NCI-H2171 (cell line): ENCODE measurements at regions not wholly inside any gene's neighbourhood (a gene's known extent, or its start where the extent isn't known, plus 50 kb on each side); places are given as distances from the start of the nearest gene placed in this dataset.

Source experiments
- DNase-seq: peaks from one replicate; lab custom pipeline; 2025; lab: John Stamatoyannopoulos, UW

DNA sequence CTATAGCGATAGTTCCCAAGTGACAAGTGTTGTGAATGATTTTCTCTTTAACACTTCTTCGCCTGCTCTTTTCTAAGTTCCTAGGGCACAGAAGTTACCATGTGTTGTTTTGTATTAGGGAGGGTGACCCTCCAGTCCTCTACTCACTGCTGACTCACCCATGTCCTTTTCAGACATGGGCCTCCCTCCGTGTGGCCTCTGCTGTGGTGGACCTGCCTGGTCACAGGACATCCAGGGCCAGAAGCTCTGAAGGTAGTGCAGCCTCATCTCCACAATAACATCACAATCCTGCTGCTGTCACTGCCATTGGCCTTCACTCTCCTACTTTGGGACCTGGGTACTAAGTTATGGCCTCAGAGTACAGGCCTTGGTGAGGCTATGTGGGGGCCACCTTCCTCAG, 87.1 kb upstream of the TNFAIP3 start:
- no peak for DNase-seq

DNA sequence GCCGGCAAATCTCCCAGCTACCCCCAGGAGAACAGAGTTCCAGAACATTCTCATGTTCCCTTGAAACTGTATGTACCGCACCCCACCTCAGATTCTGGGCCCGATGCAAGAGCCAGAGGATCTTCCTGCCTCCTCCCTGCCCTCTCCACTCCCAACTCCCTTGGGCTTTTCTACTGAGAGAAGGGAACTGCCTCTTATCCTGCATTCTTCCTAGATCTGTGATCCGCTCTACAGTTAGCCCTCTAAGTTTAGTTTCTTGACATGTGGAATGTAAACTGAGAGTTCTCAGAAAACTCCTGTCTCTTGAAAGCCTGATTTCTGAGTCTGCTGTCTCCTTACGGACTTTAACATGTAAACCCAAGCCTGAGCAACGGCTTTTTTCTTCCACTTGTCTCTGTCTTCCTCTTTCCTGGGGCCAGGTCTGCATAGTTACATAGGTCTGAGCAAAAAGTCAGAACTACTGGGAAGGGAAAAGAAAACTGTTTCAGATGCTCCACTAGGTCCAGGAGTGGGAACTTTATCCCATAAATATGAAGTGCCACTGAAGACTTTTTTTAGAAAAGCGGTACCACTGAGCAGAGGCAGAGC, 86.5 kb upstream of the TNFAIP3 start:
- DNase-seq = no peak

DNA sequence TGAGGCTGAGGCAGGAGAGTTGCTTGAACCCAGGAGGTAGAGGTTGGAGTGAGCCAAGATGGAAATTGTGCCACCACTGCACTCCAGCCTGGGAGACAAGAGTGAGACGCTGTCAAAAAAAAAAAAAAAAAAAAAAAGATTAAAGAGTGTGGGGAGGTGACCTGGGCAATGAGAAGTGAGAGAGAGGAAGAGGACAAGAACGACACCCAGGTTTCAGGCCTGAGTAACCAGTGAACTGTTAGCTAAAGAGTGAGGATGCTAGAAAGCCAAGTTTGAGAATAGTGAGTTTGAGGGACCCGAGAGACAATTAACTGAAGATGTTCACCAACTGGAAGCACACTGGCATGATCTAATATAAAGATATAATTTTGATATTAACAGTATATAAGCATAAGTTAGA, 85.4 kb upstream of the TNFAIP3 start:
- no peak for DNase-seq

DNA sequence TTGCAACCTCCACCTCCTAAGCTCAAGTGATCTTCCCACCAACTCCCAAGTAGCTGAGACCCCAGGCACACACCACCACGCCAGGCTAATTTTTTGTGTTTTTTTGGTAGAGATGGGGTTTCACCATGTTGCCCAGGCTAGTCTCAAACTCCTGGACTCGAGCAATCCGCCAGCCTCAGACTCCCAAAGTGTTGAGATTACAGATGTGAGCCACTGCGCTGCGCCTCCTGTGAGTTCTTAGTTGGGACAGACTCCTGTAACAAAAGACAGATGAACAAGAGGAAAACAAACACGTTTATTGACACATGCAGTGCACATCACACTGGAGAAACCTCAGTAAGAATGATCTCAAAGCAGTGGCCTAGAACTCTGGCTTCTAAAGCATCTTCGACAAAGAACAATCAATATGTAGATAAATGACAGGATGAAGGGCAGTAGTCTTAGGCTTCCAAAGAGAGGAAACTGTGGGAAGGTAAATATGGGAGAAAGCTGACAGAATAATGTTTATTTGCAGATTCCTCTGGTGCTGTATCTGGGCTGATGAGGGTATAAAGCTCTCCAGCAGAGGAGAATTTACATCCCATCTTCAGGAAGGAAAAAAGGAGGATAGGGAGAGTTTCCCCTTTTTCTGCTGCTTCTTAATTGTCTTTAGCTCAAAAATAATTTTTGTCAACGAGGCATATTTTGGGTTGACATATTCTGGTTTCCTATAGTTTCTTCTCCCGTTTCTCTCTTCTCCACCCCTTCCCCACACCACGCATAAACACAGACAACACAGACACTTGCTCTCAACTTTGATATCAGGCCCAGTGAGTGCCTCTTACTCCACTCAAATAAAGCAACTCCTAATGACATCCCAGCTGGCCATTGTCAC, 84.7 kb upstream of the TNFAIP3 start:
- no peak for DNase-seq

DNA sequence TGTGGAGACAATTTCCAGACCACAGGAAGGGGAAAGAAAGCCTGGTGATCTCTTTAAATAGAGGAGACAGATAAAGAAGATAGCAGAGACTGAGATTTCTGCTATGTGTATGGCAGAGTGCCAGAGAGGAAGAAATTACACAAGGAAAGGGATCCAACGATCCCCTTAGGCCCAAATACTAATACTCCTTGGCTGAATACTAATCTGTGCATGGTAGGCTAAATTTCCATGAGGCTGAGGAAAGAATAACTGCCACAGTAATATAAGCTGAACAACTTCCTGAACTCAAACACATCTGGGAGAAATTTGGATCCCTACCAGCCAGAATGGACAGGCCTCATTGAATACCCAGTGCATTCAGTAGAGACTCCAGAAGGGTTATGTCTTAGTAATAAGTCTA, 83.3 kb upstream of the TNFAIP3 start:
- DNase-seq = no peak

DNA sequence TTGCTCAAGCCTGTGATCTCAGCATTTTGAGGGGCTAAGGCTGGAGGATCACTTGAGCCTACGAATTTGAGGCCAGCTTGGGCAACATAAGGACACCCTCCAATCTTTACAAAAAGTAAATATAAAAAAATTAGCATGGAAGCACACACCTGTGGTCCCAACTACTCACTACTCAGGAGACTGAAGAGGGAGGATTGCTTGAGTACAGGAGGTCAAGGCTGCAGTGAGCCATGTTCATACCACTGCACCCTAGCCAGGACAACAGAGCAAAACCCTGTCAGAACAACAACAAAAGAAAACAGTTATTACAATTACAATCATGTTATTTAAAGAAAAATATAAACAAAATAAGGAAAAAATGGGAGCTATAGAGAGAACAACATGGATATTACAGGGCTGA, 82.5 kb upstream of the TNFAIP3 start:
- DNase-seq = no peak

DNA sequence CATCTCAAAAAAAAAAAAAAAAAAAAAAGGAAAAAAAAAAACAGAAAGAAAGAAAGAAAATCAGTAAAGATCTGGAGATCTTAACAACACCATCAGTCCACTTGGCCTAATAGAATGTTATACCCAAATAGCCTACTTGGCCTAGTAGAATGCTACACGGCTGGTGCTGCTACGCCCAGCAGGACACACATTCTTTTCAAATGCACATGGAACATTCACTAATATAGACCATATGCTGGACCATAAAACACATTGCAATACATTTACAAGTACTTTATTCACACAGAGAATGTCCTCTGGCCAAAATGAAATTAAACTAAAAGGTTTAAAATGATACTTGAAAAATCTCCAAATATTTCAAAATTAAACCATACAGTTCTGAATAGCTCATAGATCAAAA, 80.0 kb upstream of the TNFAIP3 start:
- no peak for DNase-seq

DNA sequence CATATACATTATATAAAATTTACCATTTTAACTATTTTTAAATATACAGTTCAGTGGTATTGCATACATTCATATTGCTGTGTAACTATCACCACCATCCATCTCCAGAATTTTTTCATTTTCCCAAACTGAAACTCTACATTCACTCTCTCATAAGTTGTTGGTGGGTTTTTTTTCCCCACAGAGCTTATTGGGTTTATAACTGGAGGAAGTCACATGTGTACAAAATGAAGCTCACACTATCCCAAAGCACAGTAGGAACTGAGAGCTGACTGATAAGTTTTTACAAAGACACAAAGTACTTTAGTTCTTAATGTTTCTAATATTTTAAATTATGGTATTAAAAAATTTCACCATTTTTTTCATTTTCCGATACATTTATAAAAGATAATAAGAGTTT, 78.8 kb upstream of the TNFAIP3 start:
- no peak for DNase-seq

DNA sequence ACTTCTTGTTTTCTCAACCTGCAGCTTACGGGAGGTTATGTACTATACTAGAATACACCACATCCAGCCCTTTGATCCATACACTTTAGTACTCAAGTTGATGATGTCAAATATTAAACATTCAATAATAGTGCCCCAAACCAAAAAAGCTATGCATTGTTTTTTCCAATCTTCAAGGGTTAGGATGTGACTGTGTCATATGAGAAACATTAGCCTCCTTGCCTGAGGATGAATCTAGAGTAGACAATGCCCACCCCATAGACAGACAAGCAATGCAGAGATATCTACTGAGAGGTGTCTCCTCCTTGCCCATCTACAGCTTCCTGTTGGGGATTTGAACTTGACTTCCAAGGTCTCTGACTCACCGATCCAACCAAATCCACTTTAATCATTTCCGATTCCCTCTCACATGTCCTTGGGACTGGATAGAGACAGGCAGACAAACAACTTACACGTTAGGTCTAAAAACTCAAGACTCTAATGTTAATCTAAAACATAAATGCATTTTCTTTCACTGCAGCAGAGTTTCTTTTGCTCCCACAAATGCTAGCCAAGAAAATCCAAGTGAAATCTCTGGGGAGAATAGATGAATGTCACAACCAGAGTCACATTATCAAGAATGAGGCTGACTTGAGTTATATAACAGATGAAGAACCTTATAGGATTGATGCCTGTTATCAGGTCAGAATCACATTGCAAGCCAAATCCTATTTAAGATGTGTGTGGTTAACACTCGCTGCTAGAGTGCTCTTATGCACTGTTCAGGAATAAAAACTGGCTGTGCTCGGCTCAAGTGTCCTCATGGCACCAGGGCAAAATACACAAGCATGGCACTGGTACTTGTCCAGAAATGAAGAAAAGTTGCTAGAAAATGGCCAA, 75.5 kb upstream of the TNFAIP3 start:
- DNase-seq = no peak

DNA sequence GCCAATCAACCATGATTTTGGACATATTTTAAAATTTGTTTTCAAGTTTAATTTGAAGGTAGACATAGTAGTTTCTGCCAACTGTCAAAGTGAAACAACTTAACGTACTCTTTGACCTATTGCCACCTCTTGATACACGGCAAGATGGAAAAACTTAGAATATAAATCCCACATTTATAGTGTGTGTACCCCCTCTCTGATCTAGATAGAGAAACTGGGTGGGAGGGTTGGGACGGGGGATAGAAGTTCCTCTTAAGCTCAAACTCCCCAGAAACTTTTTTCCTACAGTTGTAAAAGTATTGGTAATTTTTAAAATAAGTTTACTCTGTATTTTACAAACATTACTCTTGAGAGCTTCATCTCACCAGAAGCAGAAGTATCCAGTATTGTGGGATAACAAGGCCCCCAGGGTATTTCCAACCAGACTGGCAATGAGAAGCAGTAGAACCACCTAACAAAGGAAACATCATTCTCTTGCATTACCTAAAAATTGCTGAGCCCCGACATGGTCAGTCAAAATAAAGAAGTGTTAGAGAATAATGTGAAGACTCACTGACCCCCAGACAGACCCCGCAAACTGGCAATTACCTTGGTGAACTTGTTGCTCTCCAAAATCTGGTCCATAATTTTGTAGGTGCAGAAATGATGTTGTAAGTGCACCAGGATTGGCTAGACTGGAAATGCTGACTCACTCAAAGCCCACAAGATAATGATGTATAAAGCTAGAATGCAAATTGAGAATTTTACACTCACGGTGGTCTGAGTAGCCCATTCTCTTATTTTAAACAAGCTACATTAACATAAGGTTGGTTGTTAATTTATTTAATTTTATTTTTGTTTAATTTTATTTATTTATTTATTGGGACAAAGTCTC, 74.7 kb upstream of the TNFAIP3 start:
- DNase-seq = no peak

DNA sequence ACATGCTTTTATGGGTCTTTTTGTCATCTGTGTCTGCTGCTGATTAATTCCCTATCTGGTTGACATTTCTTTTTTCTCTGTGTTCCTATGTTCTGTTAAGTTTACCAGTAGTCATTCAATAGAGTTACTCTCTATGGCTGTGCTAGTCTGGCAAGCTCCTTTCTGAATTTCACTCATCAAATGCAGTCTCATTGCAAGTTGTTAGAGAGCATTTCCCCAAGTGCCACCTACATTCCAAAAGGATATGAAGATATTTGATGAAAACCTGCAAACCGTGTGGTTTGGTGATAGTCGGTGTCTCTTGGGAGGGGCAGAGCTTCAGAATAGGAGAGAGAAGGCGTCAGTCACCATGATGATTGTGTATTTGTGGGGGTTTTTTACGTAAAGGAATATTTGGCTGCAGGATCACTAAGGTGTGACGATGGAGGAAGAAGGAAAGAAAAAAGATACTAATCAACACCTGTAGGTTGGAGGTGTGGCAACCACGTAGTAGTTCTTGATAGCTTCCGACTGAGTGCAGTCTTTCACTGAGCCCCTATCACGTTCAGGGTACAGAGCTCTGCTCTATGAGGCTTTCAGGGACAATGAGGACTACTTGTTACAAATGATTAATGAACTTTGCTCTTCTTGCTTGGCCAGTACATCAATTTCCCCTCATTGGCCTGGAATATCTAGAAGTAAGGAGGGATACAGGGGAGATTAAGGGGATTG, 73.1 kb upstream of the TNFAIP3 start:
- DNase-seq = no peak

DNA sequence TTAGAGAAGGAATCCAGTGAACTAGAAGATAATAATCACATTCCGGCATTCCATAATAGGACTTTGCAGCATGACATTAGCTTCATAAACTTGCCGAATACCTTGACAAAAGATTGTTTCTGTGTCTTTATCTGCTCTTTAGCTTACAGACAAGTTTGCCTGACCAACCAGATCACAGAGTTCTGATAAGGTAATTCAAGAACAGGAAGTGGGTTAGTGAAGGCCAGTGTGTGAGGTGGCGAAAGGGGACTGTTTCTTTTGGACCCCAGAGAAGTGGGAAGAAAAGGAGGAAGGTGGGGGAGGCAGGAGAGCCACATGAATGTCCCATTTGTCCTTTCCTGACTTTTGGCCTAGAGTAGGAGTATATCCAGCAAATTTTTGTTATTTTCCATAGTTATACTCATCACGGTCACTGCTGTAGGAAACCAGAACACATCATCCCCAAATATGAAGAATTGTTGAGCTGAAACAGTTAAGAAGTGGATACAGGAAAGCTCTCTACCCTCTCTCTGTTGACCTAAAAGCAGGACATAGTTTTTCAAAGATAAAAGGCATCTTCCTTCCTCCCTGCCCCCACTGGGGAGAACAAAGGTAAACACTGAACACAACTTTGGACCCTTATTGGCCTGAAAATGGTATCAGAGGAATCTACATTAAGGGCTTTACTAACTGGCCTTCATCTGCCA, 72.4 kb upstream of the TNFAIP3 start:
- no peak for DNase-seq

DNA sequence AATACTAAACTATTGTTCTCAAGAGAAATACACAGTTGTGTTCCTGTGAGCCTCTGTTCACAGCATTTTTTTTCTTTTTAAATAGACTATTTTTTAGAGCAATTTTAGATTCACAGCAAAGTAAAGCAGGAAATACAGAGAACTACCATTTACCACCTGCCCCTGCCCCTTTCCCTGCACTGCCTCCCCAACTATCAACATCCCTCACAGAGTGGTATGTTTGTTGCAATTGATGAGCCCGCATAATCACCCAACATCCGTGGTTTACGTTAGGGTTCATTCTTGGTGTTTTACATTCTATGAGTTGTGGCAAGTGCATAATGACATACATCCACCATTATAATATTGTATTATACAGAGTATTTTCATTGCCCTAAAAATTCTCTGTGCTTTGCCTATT, 71.6 kb upstream of the TNFAIP3 start:
- DNase-seq = no peak

DNA sequence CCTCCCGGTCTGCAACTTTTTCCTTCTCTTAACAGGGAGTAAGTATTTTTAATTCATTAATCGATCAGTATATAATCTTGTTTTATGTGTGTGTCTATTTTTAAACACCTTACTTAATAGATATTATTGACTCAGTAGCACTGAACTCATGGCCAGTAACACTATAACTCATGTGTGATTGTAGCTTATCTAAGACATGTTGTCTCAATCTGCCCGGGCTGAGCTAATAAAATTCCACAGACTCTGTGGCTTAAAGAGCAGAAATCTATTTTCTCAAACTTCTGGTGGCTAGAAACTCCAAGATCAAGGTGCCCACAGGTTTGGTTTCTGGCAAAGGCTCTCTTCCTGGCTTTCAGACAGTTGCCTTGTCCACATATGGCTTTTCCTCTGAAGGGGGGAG, 68.8 kb upstream of the TNFAIP3 start:
- DNase-seq = no peak

DNA sequence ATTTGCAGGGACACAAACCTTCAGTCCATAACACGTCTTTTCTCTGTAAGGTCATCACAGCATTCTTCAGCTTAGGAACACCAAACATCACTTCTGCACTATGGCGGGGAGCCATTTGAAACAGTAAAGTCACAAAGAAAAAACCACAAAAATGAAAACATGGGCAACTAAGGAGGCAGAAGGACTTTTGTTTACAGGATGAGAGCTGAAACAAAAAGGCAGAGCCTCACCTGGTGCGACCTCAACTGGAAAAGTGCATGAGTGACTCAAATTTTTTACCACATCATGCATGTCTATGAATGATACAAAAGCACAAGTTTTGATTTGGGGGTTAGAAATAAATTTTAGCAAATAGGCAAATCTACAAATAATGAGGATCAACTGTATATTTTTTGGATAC, 68.2 kb upstream of the TNFAIP3 start:
- no peak for DNase-seq

DNA sequence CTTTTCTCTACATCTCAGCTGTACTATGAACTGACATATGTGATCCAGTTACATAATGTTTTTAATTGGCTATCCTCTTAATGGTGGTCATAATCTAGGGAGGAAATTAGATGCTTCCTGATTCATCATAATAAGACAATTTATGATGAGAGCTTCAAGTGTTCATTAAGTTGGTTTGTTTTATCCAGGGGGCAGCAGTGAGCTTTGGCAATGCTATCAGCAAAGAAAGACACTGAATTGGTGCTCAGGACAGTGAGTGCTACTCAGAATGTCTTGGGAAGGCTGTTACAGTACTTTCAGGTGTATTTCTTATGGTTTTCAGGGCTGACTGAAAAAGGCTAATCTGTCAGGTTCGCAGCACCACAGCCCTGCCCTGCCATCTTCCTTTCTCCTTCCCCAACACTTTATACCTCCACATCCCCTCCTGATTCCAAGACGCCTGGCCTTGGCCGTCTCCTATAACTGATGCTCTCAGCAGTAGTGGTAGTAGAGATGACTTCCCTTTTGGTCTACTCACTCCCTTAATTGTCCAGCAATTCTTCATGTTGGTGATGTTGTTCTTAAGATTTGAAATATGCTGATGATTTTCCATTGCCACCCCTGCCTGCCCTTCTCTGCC, 67.0 kb upstream of the TNFAIP3 start:
- no peak for DNase-seq

DNA sequence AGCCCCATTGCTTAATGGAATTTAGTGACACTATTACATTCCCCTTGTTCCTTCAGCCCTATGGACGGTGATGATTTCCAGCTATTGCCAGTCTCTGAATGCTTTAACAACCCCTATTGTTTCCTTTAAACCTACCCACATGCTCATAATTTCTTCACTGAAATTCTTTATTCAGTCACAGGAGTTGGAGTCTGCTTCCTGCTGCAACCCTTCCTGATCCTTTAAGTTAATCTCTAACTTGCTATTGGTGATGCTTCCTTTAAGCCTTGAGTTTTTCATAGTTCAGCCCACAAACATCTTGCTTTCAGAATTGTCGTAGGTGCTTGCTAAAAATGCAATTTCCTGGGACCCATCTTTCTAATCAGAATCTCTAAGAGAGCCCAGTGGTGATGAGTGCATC, 66.3 kb upstream of the TNFAIP3 start:
- no peak for DNase-seq

DNA sequence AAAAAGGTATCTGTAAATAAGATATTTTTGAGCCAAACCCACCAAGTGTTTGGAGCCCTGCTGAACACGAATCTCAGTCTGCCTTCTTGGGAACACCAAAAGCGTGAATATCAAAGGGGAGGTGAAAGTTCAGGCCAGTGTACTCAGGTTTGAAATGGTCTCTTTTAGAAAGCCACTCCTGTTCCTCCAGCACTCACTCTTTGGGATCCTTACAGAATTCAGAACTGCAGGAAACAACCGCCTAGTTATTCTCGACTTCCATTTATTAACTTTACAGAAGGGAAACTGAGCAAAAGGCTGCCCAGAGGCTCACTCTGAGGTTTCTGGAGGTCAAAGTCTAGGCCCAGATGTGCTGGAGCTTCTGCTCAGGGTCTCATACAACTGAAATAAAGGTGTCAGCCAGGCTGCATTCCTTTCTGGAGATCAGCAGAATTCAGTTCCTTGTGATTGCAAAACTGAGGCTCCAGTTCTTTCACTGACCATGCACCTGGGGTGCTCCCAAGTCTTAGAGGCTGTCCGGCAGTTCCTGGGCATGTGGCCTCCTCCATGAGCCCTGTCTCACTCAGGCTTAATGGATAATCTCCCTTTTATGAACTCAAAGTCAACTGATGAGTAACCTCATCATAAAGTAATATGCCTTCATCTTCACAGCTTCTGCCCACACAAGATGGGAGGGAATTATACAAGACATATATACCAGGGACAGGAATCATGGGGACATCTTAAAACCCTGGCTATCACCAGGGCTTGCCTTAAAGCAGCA, 65.5 kb upstream of the TNFAIP3 start:
- no peak for DNase-seq

DNA sequence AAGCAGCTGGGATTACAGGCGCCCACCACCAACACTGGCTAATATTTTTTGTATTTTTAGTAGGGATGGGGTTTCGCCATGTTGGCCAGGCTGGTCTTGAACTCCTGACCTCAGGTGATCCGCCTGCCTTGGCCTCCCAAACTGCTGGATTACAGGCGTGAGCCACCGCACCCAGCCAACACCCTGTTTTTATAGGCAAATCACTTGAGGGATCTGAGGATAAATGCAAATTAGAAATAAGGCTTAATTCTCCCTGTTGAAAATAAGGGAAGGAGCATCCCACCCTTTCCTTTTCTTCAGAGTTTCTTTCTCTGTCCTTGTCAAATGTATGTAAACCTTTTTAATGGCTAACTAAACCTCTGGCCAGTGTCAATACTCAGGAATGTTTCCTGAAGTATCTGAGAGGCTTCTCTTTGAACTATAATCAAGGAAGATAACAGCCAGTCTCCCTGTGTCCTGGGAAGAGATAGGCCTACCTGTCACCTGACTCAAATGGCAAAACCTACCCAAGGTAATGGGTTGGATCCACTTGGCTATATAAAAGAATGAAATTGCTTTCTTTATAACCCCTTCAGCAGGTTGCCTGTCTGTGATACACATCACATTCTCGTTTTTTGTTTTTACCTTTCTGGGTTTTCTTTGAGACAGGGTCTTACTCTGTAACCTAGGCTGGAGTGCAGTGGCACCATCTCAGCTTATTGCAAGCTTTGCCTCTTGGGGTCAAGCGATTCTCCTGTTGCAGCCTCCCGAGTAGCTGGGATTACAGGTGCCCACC, 64.5 kb upstream of the TNFAIP3 start:
- no peak for DNase-seq
